C1 segment of cervical spinal cord (tissue), 14 donors: ENCODE measurements at regions not wholly inside any gene's neighbourhood (a gene's known extent, or its start where the extent isn't known, plus 50 kb on each side); places are given as distances from the start of the nearest gene placed in this dataset.

ENCODE experiments used
- DNase-seq, 14 donors: peaks; one replicate each; lab custom pipeline; 2025; lab: John Stamatoyannopoulos, UW

DNA sequence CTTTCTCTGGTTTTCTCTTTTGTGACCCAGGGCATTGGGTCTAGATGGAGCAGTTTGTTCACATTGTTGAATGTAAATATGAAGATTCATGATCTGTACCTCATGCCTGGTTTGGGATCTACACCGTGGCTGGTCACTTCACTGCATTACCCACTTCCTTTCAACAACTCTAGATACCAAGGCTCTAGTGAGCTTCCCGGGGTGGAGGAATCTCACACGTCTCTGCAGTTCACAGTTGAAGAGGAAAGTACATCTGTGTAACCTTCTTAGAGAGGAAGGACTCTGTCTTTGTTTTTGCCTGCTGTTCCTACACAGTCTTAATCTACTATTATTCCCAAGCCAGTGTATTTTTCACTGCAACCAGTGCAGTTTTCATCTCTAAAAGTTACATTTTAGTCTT, 574.8 kb downstream of the MBD2 start:
- no peak for DNase-seq

- DNase-seq: peak in 1 of 14 donors; percentile 1
These were observed 579.5 kb downstream of the MBD2 start for GRCh38 chr18:53644799-53645471.

DNA sequence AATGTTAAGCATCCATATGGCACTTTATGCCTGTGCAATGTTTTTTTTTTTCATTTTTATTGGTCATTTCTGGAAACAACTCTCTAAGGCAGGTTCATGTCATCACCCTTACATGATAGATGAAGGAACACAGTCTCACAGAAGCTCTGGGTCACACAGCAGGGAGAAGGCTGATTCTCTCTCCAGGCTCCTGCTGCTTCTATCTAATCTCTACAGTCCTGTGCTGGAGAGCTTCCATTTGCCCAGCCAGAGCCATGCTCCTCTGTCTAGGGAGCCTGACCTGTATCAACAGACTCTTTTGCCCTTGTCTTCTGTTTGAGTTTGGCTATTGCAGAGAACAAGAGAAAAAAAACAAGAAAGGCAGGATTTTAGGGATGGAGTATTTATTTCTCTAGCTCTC, 584.8 kb downstream of the MBD2 start:
- DNase-seq: no peak

DNA sequence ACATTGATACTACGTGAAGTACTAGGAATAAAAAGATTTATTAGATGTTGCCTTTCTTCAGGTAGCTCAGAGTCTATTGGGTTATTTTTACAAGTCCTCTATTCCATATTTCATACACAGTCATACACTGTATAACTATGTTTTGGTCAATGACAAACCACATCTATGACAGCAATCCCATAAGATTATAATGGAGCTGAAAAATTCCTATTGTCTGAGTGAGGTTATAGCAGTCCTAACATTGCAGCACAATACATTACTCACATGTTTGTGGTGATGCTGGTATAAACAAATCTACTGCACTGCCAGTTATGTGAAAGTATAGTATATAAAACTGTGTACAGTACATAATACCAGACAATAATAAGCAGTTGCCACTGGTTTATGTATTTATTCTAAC, 595.1 kb downstream of the MBD2 start:
- DNase-seq: no peak

GRCh38 chr18:53625997-53626599, 598.4 kb downstream of the MBD2 start:
- DNase-seq: no peak

- DNase-seq: no peak
These were observed 613.5 kb downstream of the MBD2 start for GRCh38 chr18:53610957-53611356.

DNA sequence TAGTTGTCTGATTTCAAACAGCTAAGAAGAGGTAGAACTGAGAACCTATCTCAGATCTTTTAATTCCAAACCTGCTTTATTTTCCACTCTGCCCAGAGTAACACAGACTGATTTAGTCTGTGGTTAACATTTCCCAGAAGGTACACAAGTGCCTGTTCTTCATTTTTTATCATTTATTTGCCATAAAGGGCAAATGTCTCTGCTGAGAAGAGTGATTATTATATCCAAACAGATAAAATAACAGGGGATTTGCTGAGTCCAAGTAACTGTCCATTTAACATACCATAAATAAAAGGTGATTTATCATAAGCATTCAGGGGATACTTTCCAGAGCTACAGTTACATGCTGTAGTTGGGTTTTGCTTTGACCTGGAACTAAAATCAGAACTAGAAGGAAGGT, 617.7 kb downstream of the MBD2 start:
- no peak for DNase-seq

GRCh38 chr18:53605198-53605597, 619.3 kb downstream of the MBD2 start:
- no peak for DNase-seq

DNA sequence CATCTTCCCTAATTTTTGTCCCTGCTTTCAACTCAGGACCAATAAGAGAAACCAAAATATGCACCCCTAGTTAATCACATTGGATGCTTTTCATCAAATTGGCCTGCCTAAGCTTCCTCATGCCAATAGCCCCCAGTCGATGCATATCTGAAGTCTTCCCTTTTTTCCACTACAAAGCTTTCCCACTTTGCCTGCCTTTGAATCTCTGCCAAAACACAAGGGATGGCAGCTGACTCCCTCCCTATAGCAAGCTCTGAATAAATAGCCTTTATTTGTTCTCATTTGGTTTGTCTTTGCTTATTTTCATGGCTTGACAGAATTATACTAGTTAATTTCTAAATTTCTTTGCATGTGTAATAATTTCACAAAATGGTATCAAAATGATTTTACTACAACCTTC, 621.2 kb downstream of the MBD2 start:
- peak in 3 of 14 donors; percentile 0 to 24 (median 2) for DNase-seq

GRCh38 chr18:53601344-53601743, 623.1 kb downstream of the MBD2 start:
- DNase-seq: no peak

DNA sequence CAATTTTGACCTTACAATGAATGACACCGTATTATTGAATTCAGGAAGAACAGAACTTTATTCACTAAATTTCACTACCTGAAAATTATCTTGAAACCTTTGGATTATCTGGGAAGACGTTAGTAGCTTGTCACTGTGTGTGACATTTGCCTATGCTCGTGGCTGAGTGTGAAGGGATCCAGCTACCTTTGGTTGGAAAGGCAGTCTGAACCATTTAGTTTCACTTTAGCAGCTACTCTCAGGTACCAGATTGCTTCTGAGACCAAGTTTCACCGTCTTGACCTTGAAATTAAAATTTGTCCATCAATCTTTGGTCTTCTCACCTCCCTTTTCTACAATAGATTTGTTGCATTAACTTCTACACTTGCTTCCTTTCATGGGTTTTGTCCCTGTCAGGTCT, 637.5 kb downstream of the MBD2 start:
- no peak for DNase-seq
